Endothelial cell of umbilical vein (primary cell): ENCODE measurements at regions not wholly inside any gene's neighbourhood (a gene's known extent, or its start where the extent isn't known, plus 50 kb on each side); places are given as distances from the start of the nearest gene placed in this dataset.

ENCODE experiments used
- BruUV-seq: library from RNA; stranded (reverse); fragments of 400-500 nt; replicated peaks from 2 replicates; lab custom pipeline; 2021; lab: Mats Ljungman, UMichigan
- CTCF ChIA-PET: fragments of 300-600, 350-600 bp; sonication (Branson Sonifier 250); formaldehyde crosslinking; loops from one replicate; lab custom pipeline; 2021; ENCODE audit warnings: antibody characterized with exemption, inconsistent platforms; lab: Charles Lee
- POLR2A ChIA-PET: fragments of 300-600, 350-600 bp; sonication (Branson Sonifier 250); formaldehyde crosslinking; loops from one replicate; lab custom pipeline; 2021; ENCODE audit warnings: antibody characterized with exemption, inconsistent platforms; lab: Charles Lee
- DNase-seq: peaks from one replicate; pipeline ENCODE4 v3.0.0-alpha.2; 2011; ENCODE audit warnings: low read depth, low spot score
- FAIRE-seq: peaks from 2 replicates; lab custom pipeline; 2011; peaks lifted over from hg19 to GRCh38; lab: Jason Lieb, UNC
- H2AFZ ChIP-seq: 2 replicates; pipeline ENCODE4 v1.6.0; 2012; ENCODE audit warnings: low read depth, low read length, control low read depth, inconsistent platforms
- H3K27ac ChIP-seq: 2 replicates; pipeline ENCODE4 v1.5.1; 2011; ENCODE audit warnings: low read depth, mild to moderate bottlenecking, control low read depth, low read length, moderate library complexity; ENCODE audit not compliant: insufficient read depth
- H3K27me3 ChIP-seq, 2 experiments: 2 replicates each; pipeline versions ENCODE4 v1.6.0 to v1.6.1; 2011; ENCODE audit warnings: low read length in 2 of 2, mixed read lengths in 1 of 2; ENCODE audit not compliant: control insufficient read depth in 2 of 2, insufficient read depth in 2 of 2
- H3K36me3 ChIP-seq, 2 experiments: 2 replicates in 1 of 2; 3 replicates in 1 of 2; pipeline ENCODE4 v1.5.1; 2011; ENCODE audit warnings: low read length in 2 of 2, mild to moderate bottlenecking in 1 of 2, moderate library complexity in 1 of 2; ENCODE audit not compliant: control insufficient read depth in 2 of 2, insufficient read depth in 2 of 2; ENCODE audit errors: extremely low read depth in 1 of 2
- H3K4me1 ChIP-seq: 3 replicates; pipeline ENCODE4 v1.5.1; 2011; ENCODE audit warnings: mild to moderate bottlenecking, low read length; ENCODE audit not compliant: control insufficient read depth, insufficient read depth; ENCODE audit errors: extremely low read depth
- H3K4me2 ChIP-seq: 2 replicates; pipeline ENCODE4 v1.6.1; 2011; ENCODE audit warnings: low read length, control low read depth, mixed read lengths; ENCODE audit not compliant: insufficient read depth
- H3K4me3 ChIP-seq, 3 experiments: fragments of 200-600 bp in 1 of 3; sonication (generic), shearing (Covaris generic) in 1 of 3; replicated peaks in 1 of 3; 2 replicates each; pipeline ENCODE4 v1.5.1; 2011 to 2016; ENCODE audit warnings: control low read depth in 3 of 3, low read length in 3 of 3, mild to moderate bottlenecking in 2 of 3, inconsistent platforms in 1 of 3, low read depth in 1 of 3, moderate library complexity in 1 of 3; ENCODE audit not compliant: insufficient read depth in 1 of 3
- H3K79me2 ChIP-seq: 2 replicates; pipeline ENCODE4 v1.6.0; 2012; ENCODE audit warnings: low read length, inconsistent platforms; ENCODE audit not compliant: control insufficient read depth, insufficient read depth
- H3K9ac ChIP-seq: replicated peaks from 2 replicates; pipeline ENCODE3; 2011; ENCODE audit warnings: low read length, control low read depth; ENCODE audit not compliant: insufficient read depth; ENCODE audit errors: extremely low read depth
- H3K9me1 ChIP-seq: replicated peaks from 3 replicates; pipeline ENCODE4 v1.6.0; 2011; ENCODE audit warnings: mild to moderate bottlenecking, low read length; ENCODE audit not compliant: control insufficient read depth, insufficient read depth; ENCODE audit errors: extremely low read depth
- H3K9me3 ChIP-seq: replicated peaks from 2 replicates; pipeline ENCODE4 v1.5.1; 2012; ENCODE audit warnings: low read length, inconsistent platforms; ENCODE audit not compliant: control insufficient read depth, insufficient read depth
- H4K20me1 ChIP-seq: replicated peaks from 2 replicates; pipeline ENCODE3; 2011; ENCODE audit warnings: mild to moderate bottlenecking, low read length; ENCODE audit not compliant: control insufficient read depth, insufficient read depth; ENCODE audit errors: extremely low read depth
- EZH2 ChIP-seq: IDR thresholded peaks from 2 replicates; pipeline ENCODE4 v1.6.1; 2012; ENCODE audit warnings: borderline replicate concordance, low read depth, mild to moderate bottlenecking, moderate library complexity, low read length, inconsistent platforms; ENCODE audit not compliant: severe bottlenecking
- FOS ChIP-seq: IDR thresholded peaks from 2 replicates; pipeline ENCODE4 v1.6.1; 2011; ENCODE audit warnings: mild to moderate bottlenecking, low read length, moderate library complexity, borderline replicate concordance; ENCODE audit not compliant: insufficient read depth
- GATA2 ChIP-seq: IDR thresholded peaks from 2 replicates; pipeline ENCODE4 v1.7.0; 2011; ENCODE audit warnings: low read depth, mild to moderate bottlenecking, moderate library complexity, mixed read lengths, low read length; ENCODE audit not compliant: insufficient read length, insufficient read depth
- JUN ChIP-seq: IDR thresholded peaks from 2 replicates; pipeline ENCODE4 v1.6.1; 2011; ENCODE audit warnings: borderline replicate concordance, low read depth; ENCODE audit not compliant: insufficient read length, insufficient read depth
- MYC ChIP-seq: IDR thresholded peaks from one replicate; pipeline ENCODE4 v1.6.1; 2011; ENCODE audit warnings: mild to moderate bottlenecking, low read depth, low read length
- POLR2A ChIP-seq: IDR thresholded peaks from 2 replicates; pipeline ENCODE4 v1.6.1; 2012; ENCODE audit warnings: low read depth, mild to moderate bottlenecking, control low read depth, low read length
- POLR2AphosphoS5 ChIP-seq: IDR thresholded peaks from 2 replicates; pipeline ENCODE4 v1.6.1; 2012; ENCODE audit warnings: low read depth, mild to moderate bottlenecking, control low read depth, low read length, moderate library complexity; ENCODE audit not compliant: insufficient read depth
- dilution Hi-C: fragments of 300-500 bp; cut with MboI; formaldehyde crosslinking; loops from one replicate; pipeline ENCODE4 v1.15.0; 2019; ENCODE audit warnings: low sequenced_read_pairs; ENCODE audit not compliant: extremely low pct_ligation_motif_present
- intact Hi-C: fragments of 100-400 bp; cut with micrococcal nuclease; formaldehyde crosslinking; loops from one replicate; pipeline ENCODE4 v1.10.0; 2022
- TF ChIP-seq, protein P1 (sequence below), 2 donors: IDR thresholded peaks; 1 replicate in 1 of 2; 2 replicates in 1 of 2; pipeline ENCODE4 v1.5.1; 2011; ENCODE audit warnings: low read length in 2 of 2, mild to moderate bottlenecking in 2 of 2, moderate library complexity in 2 of 2, control low read depth in 1 of 2, inconsistent platforms in 1 of 2, low read depth in 1 of 2; ENCODE audit not compliant: insufficient read depth in 1 of 2; ENCODE audit errors: extremely low read depth in 1 of 2
- TF ChIP-seq, protein P2 (sequence below): IDR thresholded peaks from 2 replicates; pipeline ENCODE4 v1.6.1; 2011; ENCODE audit not compliant: insufficient read depth, insufficient read length

- Histone ChIP-seq H3K4me2 (no peak overlapping the region), H3K4me1 (no peaks in the 10 kb centered on the region), H3K79me2 (no peaks in the 10 kb centered on the region), H4K20me1 (no peaks in the 10 kb centered on the region), H3K36me3 (no peaks in the 10 kb centered on the region), H3K4me3 (no peak overlapping the region), H3K9me1 (no peaks in the 10 kb centered on the region), H2AFZ (no peak overlapping the region), H3K9me3 (no peaks in the 10 kb centered on the region), H3K9ac (no peak overlapping the region), H3K27me3 (no peaks in the 10 kb centered on the region), H3K27ac (no peak overlapping the region)
- DNase-seq (no peak), FAIRE-seq (no peak)
- TF ChIP-seq FOS (no peak), JUN (no peak), EZH2 (no peak), GATA2 (no peak), MYC (no peak), POLR2AphosphoS5 (no peak), POLR2A (no peak)
- TF ChIP-seq, protein P1, sequence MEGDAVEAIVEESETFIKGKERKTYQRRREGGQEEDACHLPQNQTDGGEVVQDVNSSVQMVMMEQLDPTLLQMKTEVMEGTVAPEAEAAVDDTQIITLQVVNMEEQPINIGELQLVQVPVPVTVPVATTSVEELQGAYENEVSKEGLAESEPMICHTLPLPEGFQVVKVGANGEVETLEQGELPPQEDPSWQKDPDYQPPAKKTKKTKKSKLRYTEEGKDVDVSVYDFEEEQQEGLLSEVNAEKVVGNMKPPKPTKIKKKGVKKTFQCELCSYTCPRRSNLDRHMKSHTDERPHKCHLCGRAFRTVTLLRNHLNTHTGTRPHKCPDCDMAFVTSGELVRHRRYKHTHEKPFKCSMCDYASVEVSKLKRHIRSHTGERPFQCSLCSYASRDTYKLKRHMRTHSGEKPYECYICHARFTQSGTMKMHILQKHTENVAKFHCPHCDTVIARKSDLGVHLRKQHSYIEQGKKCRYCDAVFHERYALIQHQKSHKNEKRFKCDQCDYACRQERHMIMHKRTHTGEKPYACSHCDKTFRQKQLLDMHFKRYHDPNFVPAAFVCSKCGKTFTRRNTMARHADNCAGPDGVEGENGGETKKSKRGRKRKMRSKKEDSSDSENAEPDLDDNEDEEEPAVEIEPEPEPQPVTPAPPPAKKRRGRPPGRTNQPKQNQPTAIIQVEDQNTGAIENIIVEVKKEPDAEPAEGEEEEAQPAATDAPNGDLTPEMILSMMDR (IDR thresholded peaks at IDR 0.05; ENCODE audit: extremely low read depth in 1 of 2, insufficient read depth in 1 of 2, low read depth in 1 of 2, low read length in 2 of 2), result no peak
- TF ChIP-seq, protein P2, sequence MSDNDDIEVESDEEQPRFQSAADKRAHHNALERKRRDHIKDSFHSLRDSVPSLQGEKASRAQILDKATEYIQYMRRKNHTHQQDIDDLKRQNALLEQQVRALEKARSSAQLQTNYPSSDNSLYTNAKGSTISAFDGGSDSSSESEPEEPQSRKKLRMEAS, result no peak
- no TSS peak for BruUV-seq
- dilution Hi-C loops, result no loop called here
- CTCF ChIA-PET, result no interaction called here
- POLR2A ChIA-PET, result no interaction called here
- intact Hi-C loops, result no loop called here
These were observed 1021.9 kb downstream of the NLGN4Y start for GRCh38 chrY:15546177-15546754.
